Peyer's patch (tissue), 4 donors: ENCODE measurements at regions not wholly inside any gene's neighbourhood (a gene's known extent, or its start where the extent isn't known, plus 50 kb on each side); places are given as distances from the start of the nearest gene placed in this dataset.

ENCODE experiments used
- DNase-seq, 3 donors: peaks; one replicate each; pipeline ENCODE4 v3.0.0-alpha.2; 2017 to 2019
- H3K27ac ChIP-seq, 4 donors: fragments of 200-600 bp; sonication (generic); one replicate each; pipeline ENCODE4 v1.5.1; 2016 to 2019
- H3K27me3 ChIP-seq, 2 donors: fragments of 200-600 bp; sonication (generic); one replicate each; pipeline ENCODE4 v1.5.1; 2019
- H3K36me3 ChIP-seq, 3 donors: fragments of 200-600 bp; sonication (generic); one replicate each; pipeline ENCODE4 v1.5.1; 2016 to 2019
- H3K4me1 ChIP-seq, 4 donors: fragments of 200-600 bp; sonication (generic); one replicate each; pipeline ENCODE4 v1.5.1; 2016 to 2019
- H3K4me3 ChIP-seq, 4 donors: fragments of 200-600 bp; sonication (generic); 1 replicate in 3 of 4; 2 replicates in 1 of 4; pipeline ENCODE4 v1.5.1; 2016 to 2019; ENCODE audit warnings: mild to moderate bottlenecking in 1 of 4
- H3K9me3 ChIP-seq, 4 donors: fragments of 200-600 bp; sonication (generic); one replicate each; pipeline ENCODE4 v1.5.1; 2016 to 2019; ENCODE audit warnings: mild to moderate bottlenecking in 1 of 4
- CTCF ChIP-seq, 6 experiments: fragments of 450-650 bp in 4 of 6; fragments of 200-600 bp in 2 of 6; sonication (generic) in 1 of 6; IDR thresholded peaks; one replicate each; pipeline ENCODE4 v1.5.1; 2017 to 2019; ENCODE audit warnings: antibody characterized with exemption in 6 of 6, mild to moderate bottlenecking in 3 of 6, moderate library complexity in 1 of 6
- POLR2A ChIP-seq, 2 donors: fragments of 450-650 bp; IDR thresholded peaks; one replicate each; pipeline ENCODE4 v1.5.1; 2017; ENCODE audit warnings: antibody characterized with exemption in 2 of 2, mild to moderate bottlenecking in 2 of 2, moderate library complexity in 2 of 2

DNA sequence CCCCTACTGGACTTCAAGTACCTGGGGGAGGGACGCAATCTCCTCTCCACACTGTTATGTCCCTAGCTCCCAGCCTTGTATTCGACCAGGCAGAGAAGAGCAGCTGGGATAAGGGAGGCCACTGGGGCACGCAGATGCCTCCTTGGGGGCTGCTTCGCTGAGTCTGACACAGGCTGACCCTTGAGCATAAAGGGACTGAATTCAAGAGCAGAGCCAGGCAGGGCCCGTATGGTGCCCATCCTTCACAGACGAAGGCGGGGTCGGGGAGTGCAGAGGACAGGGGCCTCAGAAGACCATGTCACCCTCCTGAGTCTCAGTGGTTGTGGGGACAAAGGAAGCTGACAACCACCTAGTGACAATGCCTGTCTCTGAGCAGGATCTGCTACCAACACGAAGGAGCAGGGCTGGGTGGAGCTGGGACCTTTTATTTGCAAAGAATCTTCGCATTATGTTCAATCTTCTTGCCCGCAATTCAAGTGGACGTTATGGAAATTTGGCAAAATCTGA, 124.6 kb downstream of the TUBA3C start:
- H3K4me3 ChIP-seq: no peak overlapping the region
- no peaks in the 10 kb centered on the region for H3K27me3 ChIP-seq
- DNase-seq: no peak
- TF ChIP-seq POLR2A (IDR thresholded peaks at IDR 0.05) (no peak), CTCF (IDR thresholded peaks at IDR 0.05) (no peak)
- peaks cover 0 to 4% (median 0%) of the 10 kb centered on the region in 4 donors for H3K9me3 ChIP-seq
- H3K4me1 ChIP-seq: no peaks in the 10 kb centered on the region
- H3K36me3 ChIP-seq: no peaks in the 10 kb centered on the region
- no peak overlapping the region for H3K27ac ChIP-seq

DNA sequence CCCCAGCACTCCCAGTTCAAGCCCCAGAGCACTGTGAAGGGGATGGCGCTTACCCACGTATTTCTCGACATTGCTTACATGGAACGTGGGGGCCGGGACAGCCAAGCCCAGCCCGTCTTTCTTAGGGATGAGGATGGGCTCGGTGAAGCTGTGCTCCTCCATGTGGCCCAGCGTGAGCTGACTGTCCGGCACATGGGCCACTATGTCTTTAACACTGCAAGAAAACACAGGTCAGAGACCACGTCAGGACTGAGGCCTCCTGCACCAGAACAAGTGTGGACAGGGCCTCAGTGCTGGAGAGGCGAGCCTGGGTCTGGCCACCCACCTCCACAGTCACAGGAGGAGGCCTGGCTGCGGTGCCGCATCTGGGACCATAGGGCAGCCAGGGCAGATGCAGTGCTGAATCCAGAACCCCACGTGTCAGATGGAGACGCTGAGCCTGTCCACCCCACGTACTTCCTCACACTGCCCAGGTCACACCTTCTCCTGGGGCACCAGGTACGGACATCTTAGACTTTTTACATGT, 125.2 kb downstream of the TUBA3C start:
- no peaks in the 10 kb centered on the region for H3K27me3 ChIP-seq
- H3K4me3 ChIP-seq: no peak overlapping the region
- peaks cover 0 to 3% (median 0%) of the 10 kb centered on the region in 4 donors for H3K9me3 ChIP-seq
- no peaks in the 10 kb centered on the region for H3K4me1 ChIP-seq
- TF ChIP-seq POLR2A (IDR thresholded peaks at IDR 0.05): no peak
- no peak for TF ChIP-seq CTCF (IDR thresholded peaks at IDR 0.05)
- no peak for DNase-seq
- no peaks in the 10 kb centered on the region for H3K36me3 ChIP-seq
- no peak overlapping the region for H3K27ac ChIP-seq

DNA sequence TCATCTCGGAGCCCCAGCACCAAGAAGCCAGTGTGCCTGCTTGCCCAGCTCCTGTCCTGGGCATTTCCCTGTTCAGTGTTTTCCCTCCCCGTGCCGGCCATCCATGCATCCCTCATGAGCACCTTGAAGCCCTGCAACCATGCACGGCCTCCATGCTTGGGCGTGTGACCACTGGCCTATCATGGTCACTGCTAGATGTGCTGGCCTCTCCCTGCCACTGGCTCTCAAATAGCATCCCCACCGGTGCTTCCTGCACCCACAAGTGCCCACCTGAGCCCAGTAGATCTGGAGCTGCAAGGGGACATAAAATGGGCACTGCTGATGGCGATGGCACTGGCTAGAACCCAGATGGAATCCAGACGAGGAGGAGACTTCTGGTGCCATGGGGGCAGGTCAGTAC, 126.0 kb downstream of the TUBA3C start:
- H3K4me1 ChIP-seq: no peaks in the 10 kb centered on the region
- no peak for DNase-seq
- TF ChIP-seq POLR2A (IDR thresholded peaks at IDR 0.05): no peak
- TF ChIP-seq CTCF (IDR thresholded peaks at IDR 0.05): no peak
- no peaks in the 10 kb centered on the region for H3K36me3 ChIP-seq
- H3K9me3 ChIP-seq: no peaks in the 10 kb centered on the region
- H3K4me3 ChIP-seq: no peak overlapping the region
- no peak overlapping the region for H3K27ac ChIP-seq
- H3K27me3 ChIP-seq: no peaks in the 10 kb centered on the region

- no peaks in the 10 kb centered on the region for H3K4me1 ChIP-seq
- no peak overlapping the region for H3K4me3 ChIP-seq
- H3K36me3 ChIP-seq: no peaks in the 10 kb centered on the region
- TF ChIP-seq CTCF (IDR thresholded peaks at IDR 0.05) (no peak), POLR2A (IDR thresholded peaks at IDR 0.05) (no peak)
- no peak for DNase-seq
- no peaks in the 10 kb centered on the region for H3K27me3 ChIP-seq
- no peaks in the 10 kb centered on the region for H3K9me3 ChIP-seq
- no peak overlapping the region for H3K27ac ChIP-seq
Observed at GRCh38 chr13:19053561-19053960, 128.1 kb downstream of the TUBA3C start.

DNA sequence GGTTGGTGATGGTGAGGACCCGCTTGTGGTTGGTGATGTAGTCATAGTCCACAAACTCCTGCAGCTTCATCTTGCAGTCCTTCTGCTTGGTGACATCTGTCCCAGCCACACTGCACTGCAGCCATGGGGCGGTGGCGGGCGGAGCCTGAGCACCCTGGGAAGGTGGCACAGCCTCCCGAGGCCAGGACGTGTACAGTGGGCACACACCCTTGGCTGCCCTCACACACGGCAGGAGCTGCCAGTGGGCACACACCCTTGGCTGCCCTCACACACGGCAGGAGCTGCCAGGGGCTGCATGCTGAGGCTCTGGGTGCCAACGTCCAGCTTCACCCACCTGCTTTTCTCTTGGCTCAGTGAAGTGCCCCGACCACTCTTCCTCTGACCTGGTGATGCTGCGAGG, 128.7 kb downstream of the TUBA3C start:
- H3K9me3 ChIP-seq: peaks cover 0 to 6% (median 0%) of the 10 kb centered on the region in 4 donors

More for the DNA sequence above, 128.7 kb downstream of the TUBA3C start:
- Histone ChIP-seq H3K4me3 (no peak overlapping the region), H3K27ac (no peak overlapping the region), H3K27me3 (no peaks in the 10 kb centered on the region), H3K36me3 (no peaks in the 10 kb centered on the region), H3K4me1 (no peaks in the 10 kb centered on the region)
- DNase-seq: no peak
- no peak for TF ChIP-seq POLR2A (IDR thresholded peaks at IDR 0.05)
- TF ChIP-seq CTCF (IDR thresholded peaks at IDR 0.05): no peak
